Loucy (cell line): ENCODE measurements at regions not wholly inside any gene's neighbourhood (a gene's known extent, or its start where the extent isn't known, plus 50 kb on each side); places are given as distances from the start of the nearest gene placed in this dataset.
A peak's percentile ranks its signal among the peaks of the same experiment; 100 is the strongest.

Experiments
- H2AFZ ChIP-seq: fragments of 200-600 bp; sonication (generic); 2 replicates; pipeline ENCODE4 v1.6.0; 2016; ENCODE audit warnings: antibody characterized with exemption, mild to moderate bottlenecking, low read length, moderate library complexity
- H3F3A ChIP-seq: fragments of 200-600 bp; 2 replicates; pipeline ENCODE4 v1.6.0; 2016; ENCODE audit warnings: antibody characterized with exemption, low read depth, mild to moderate bottlenecking
- H3K27me3 ChIP-seq: fragments of 200-600 bp; sonication (generic); 2 replicates; pipeline ENCODE4 v1.6.1; 2014; ENCODE audit warnings: low read length, mild to moderate bottlenecking; ENCODE audit not compliant: insufficient read depth, poor library complexity, severe bottlenecking
- H3K36me3 ChIP-seq: fragments of 200-600 bp; sonication (generic); 2 replicates; pipeline ENCODE4 v1.6.1; 2016; ENCODE audit warnings: low read length; ENCODE audit not compliant: insufficient read depth
- H3K4me1 ChIP-seq: fragments of 200-600 bp; sonication (generic); 2 replicates; pipeline ENCODE4 v1.5.1; 2014; ENCODE audit warnings: low read length, mild to moderate bottlenecking; ENCODE audit not compliant: insufficient read depth, poor library complexity, severe bottlenecking
- H3K4me2 ChIP-seq: fragments of 200-600 bp; sonication (generic); 2 replicates; pipeline ENCODE4 v1.6.0; 2014; ENCODE audit warnings: antibody characterized with exemption, low read length, low read depth, mild to moderate bottlenecking; ENCODE audit not compliant: poor library complexity, severe bottlenecking
- H3K4me3 ChIP-seq: fragments of 200-600 bp; sonication (generic); 2 replicates; pipeline ENCODE4 v1.5.1; 2014; ENCODE audit warnings: low read length, mild to moderate bottlenecking, mixed read lengths; ENCODE audit not compliant: poor library complexity, severe bottlenecking
- H3K79me2 ChIP-seq: fragments of 200-600 bp; sonication (generic); 2 replicates; pipeline ENCODE4 v1.6.1; 2014; ENCODE audit warnings: low read length; ENCODE audit not compliant: insufficient read depth
- H3K9ac ChIP-seq: fragments of 200-600 bp; sonication (generic); 2 replicates; pipeline ENCODE4 v1.6.0; 2014; ENCODE audit warnings: mild to moderate bottlenecking, low read depth, low read length, moderate library complexity; ENCODE audit not compliant: poor library complexity, severe bottlenecking
- H3K9me2 ChIP-seq: fragments of 200-600 bp; sonication (generic); replicated peaks from 2 replicates; pipeline ENCODE4 v1.6.1; 2016; ENCODE audit warnings: low read depth, low read length, mixed read lengths
- H3K9me3 ChIP-seq: fragments of 200-600 bp; sonication (generic); 2 replicates; pipeline ENCODE4 v1.6.1; 2014; ENCODE audit warnings: mild to moderate bottlenecking, antibody characterized with exemption, low read length, low read depth; ENCODE audit not compliant: insufficient read depth
- H4K20me1 ChIP-seq: fragments of 200-600 bp; sonication (generic); 2 replicates; pipeline ENCODE4 v1.6.0; 2014; ENCODE audit warnings: antibody characterized with exemption, low read length, mild to moderate bottlenecking; ENCODE audit not compliant: insufficient read depth, poor library complexity, severe bottlenecking
- EZH2phosphoT487 ChIP-seq: fragments of 200-600 bp; IDR thresholded peaks from 2 replicates; pipeline ENCODE4 v1.6.1; 2018; ENCODE audit warnings: antibody characterized with exemption, mild to moderate bottlenecking, moderate library complexity, borderline replicate concordance
- TF ChIP-seq, protein P1 (sequence below): fragments of 200-600 bp; sonication (generic); conservative IDR thresholded peaks from 2 replicates; pipeline ENCODE4 v1.5.1; 2014; ENCODE audit warnings: mild to moderate bottlenecking, antibody characterized with exemption, low read length

DNA sequence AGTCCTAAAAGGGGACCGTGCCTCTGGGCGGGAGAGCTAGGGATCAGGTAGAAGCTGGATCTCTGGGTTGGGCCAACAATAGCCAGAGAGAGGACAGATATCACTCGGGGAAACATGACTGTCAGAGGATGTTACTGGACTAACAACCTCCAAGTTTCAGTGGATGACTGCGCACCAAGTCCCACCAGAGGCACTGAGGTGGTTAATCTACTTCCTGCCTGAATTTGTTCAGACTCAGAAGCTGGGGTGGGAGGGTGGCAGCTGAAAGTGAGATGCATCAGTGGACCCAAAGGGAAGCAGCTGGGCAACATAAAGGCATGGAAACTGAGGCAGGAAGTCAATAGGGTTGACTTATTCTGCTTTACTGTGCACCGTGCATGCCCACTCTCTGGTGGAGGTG, 130.1 kb upstream of the SLC44A1 start:
- Histone ChIP-seq H2AFZ (peak overlapping the region; percentile 65), H4K20me1 (no peaks in the 10 kb centered on the region), H3K9me2 (no peaks in the 10 kb centered on the region), H3K4me2 (peak overlapping the region; percentile 53), H3K9me3 (no peaks in the 10 kb centered on the region), H3K79me2 (no peaks in the 10 kb centered on the region), H3K4me3 (peak overlapping the region; percentile 19), H3K36me3 (no peaks in the 10 kb centered on the region), H3F3A (no peaks in the 10 kb centered on the region), H3K9ac (peak overlapping the region; percentile 8), H3K4me1 (peaks cover 38% of the 10 kb centered on the region), H3K27me3 (no peaks in the 10 kb centered on the region)
- TF ChIP-seq, protein P1, sequence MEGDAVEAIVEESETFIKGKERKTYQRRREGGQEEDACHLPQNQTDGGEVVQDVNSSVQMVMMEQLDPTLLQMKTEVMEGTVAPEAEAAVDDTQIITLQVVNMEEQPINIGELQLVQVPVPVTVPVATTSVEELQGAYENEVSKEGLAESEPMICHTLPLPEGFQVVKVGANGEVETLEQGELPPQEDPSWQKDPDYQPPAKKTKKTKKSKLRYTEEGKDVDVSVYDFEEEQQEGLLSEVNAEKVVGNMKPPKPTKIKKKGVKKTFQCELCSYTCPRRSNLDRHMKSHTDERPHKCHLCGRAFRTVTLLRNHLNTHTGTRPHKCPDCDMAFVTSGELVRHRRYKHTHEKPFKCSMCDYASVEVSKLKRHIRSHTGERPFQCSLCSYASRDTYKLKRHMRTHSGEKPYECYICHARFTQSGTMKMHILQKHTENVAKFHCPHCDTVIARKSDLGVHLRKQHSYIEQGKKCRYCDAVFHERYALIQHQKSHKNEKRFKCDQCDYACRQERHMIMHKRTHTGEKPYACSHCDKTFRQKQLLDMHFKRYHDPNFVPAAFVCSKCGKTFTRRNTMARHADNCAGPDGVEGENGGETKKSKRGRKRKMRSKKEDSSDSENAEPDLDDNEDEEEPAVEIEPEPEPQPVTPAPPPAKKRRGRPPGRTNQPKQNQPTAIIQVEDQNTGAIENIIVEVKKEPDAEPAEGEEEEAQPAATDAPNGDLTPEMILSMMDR = no peak
- TF ChIP-seq EZH2phosphoT487 = no peak

DNA sequence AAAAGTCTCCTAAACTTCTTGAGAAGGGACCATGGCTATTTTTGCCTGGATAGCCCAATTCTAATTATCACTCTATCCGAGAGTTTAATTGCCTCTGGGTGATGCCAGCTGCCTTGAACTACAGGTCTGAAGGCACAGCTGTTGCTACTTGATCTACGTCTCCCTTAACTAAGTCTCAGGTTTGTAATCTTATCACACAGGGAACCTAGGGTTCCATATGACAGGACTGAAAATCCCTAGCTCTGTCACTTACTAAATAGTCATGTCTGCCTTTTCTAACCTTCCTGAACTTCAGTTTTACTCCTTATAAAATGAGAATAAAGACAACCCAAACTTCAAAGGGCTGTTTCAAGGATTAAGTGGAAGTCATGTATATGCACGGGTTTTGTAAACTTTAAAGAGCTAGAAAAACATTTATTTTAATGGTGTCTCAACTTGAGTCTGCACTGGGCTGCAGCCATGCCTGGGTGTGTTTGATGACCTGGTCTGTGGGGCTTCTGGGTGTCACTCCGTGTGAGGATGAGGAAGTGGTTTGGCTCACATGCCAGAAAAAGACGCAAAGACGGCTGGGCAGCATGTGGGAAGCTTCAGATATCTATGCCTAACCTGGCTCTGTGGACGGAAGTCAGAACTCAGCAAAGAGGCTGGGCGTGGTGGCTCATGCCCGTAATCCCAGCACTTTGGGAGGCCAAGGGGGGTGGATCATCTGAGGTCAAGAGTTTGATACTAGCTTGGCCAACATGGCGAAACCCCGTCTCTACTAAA, 129.3 kb upstream of the SLC44A1 start:
- no peaks in the 10 kb centered on the region for H4K20me1 ChIP-seq
- no peaks in the 10 kb centered on the region for H3K9me3 ChIP-seq
- peak overlapping the region; percentile 65; the same call in 1 of the 2 replicates for H2AFZ ChIP-seq
- H3K9ac ChIP-seq = peak overlapping the region; percentile 8
- H3F3A ChIP-seq = no peaks in the 10 kb centered on the region
- no peaks in the 10 kb centered on the region for H3K27me3 ChIP-seq
- H3K4me2 ChIP-seq = peak overlapping the region; percentile 53
- H3K36me3 ChIP-seq = no peaks in the 10 kb centered on the region
- H3K4me1 ChIP-seq = peaks cover 38% of the 10 kb centered on the region
- no peak for TF ChIP-seq EZH2phosphoT487
- TF ChIP-seq, protein P1 = no peak
- peak overlapping the region; percentile 19 for H3K4me3 ChIP-seq
- H3K9me2 ChIP-seq = no peaks in the 10 kb centered on the region
- no peaks in the 10 kb centered on the region for H3K79me2 ChIP-seq

GRCh38 chr9:105116052-105116868, 128.2 kb upstream of the SLC44A1 start:
- Histone ChIP-seq H3K36me3 (no peaks in the 10 kb centered on the region), H3K9ac (no peak overlapping the region), H2AFZ (peak overlapping the region; percentile 18), H4K20me1 (no peaks in the 10 kb centered on the region), H3K4me3 (no peak overlapping the region), H3K79me2 (no peaks in the 10 kb centered on the region), H3K4me1 (peaks cover 38% of the 10 kb centered on the region), H3K9me3 (no peaks in the 10 kb centered on the region), H3K27me3 (no peaks in the 10 kb centered on the region), H3F3A (no peaks in the 10 kb centered on the region), H3K4me2 (peak overlapping the region; percentile 53), H3K9me2 (no peaks in the 10 kb centered on the region)
- no peak for TF ChIP-seq EZH2phosphoT487
- TF ChIP-seq, protein P1 = no peak
